Endothelial cell of umbilical vein (primary cell): ENCODE measurements at regions not wholly inside any gene's neighbourhood (a gene's known extent, or its start where the extent isn't known, plus 50 kb on each side); places are given as distances from the start of the nearest gene placed in this dataset.
A peak's percentile ranks its signal among the peaks of the same experiment; 100 is the strongest.

Source experiments
- BruUV-seq: library from RNA; stranded (reverse); fragments of 400-500 nt; replicated peaks from 2 replicates; lab custom pipeline; 2021; lab: Mats Ljungman, UMichigan
- CTCF ChIA-PET: fragments of 300-600, 350-600 bp; sonication (Branson Sonifier 250); formaldehyde crosslinking; loops from one replicate; lab custom pipeline; 2021; ENCODE audit warnings: antibody characterized with exemption, inconsistent platforms; lab: Charles Lee
- POLR2A ChIA-PET: fragments of 300-600, 350-600 bp; sonication (Branson Sonifier 250); formaldehyde crosslinking; loops from one replicate; lab custom pipeline; 2021; ENCODE audit warnings: antibody characterized with exemption, inconsistent platforms; lab: Charles Lee
- DNase-seq: peaks from one replicate; pipeline ENCODE4 v3.0.0-alpha.2; 2011; ENCODE audit warnings: low read depth, low spot score
- FAIRE-seq: peaks from 2 replicates; lab custom pipeline; 2011; peaks lifted over from hg19 to GRCh38; lab: Jason Lieb, UNC
- H2AFZ ChIP-seq: 2 replicates; pipeline ENCODE4 v1.6.0; 2012; ENCODE audit warnings: low read depth, low read length, control low read depth, inconsistent platforms
- H3K27ac ChIP-seq: 2 replicates; pipeline ENCODE4 v1.5.1; 2011; ENCODE audit warnings: low read depth, mild to moderate bottlenecking, control low read depth, low read length, moderate library complexity; ENCODE audit not compliant: insufficient read depth
- H3K27me3 ChIP-seq, 2 experiments: 2 replicates each; pipeline versions ENCODE4 v1.6.0 to v1.6.1; 2011; ENCODE audit warnings: low read length in 2 of 2, mixed read lengths in 1 of 2; ENCODE audit not compliant: control insufficient read depth in 2 of 2, insufficient read depth in 2 of 2
- H3K36me3 ChIP-seq, 2 experiments: 2 replicates in 1 of 2; 3 replicates in 1 of 2; pipeline ENCODE4 v1.5.1; 2011; ENCODE audit warnings: low read length in 2 of 2, mild to moderate bottlenecking in 1 of 2, moderate library complexity in 1 of 2; ENCODE audit not compliant: control insufficient read depth in 2 of 2, insufficient read depth in 2 of 2; ENCODE audit errors: extremely low read depth in 1 of 2
- H3K4me1 ChIP-seq: 3 replicates; pipeline ENCODE4 v1.5.1; 2011; ENCODE audit warnings: mild to moderate bottlenecking, low read length; ENCODE audit not compliant: control insufficient read depth, insufficient read depth; ENCODE audit errors: extremely low read depth
- H3K4me2 ChIP-seq: 2 replicates; pipeline ENCODE4 v1.6.1; 2011; ENCODE audit warnings: low read length, control low read depth, mixed read lengths; ENCODE audit not compliant: insufficient read depth
- H3K4me3 ChIP-seq, 3 experiments: fragments of 200-600 bp in 1 of 3; sonication (generic), shearing (Covaris generic) in 1 of 3; replicated peaks in 1 of 3; 2 replicates each; pipeline ENCODE4 v1.5.1; 2011 to 2016; ENCODE audit warnings: control low read depth in 3 of 3, low read length in 3 of 3, mild to moderate bottlenecking in 2 of 3, inconsistent platforms in 1 of 3, low read depth in 1 of 3, moderate library complexity in 1 of 3; ENCODE audit not compliant: insufficient read depth in 1 of 3
- H3K79me2 ChIP-seq: 2 replicates; pipeline ENCODE4 v1.6.0; 2012; ENCODE audit warnings: low read length, inconsistent platforms; ENCODE audit not compliant: control insufficient read depth, insufficient read depth
- H3K9ac ChIP-seq: replicated peaks from 2 replicates; pipeline ENCODE3; 2011; ENCODE audit warnings: low read length, control low read depth; ENCODE audit not compliant: insufficient read depth; ENCODE audit errors: extremely low read depth
- H3K9me1 ChIP-seq: replicated peaks from 3 replicates; pipeline ENCODE4 v1.6.0; 2011; ENCODE audit warnings: mild to moderate bottlenecking, low read length; ENCODE audit not compliant: control insufficient read depth, insufficient read depth; ENCODE audit errors: extremely low read depth
- H3K9me3 ChIP-seq: replicated peaks from 2 replicates; pipeline ENCODE4 v1.5.1; 2012; ENCODE audit warnings: low read length, inconsistent platforms; ENCODE audit not compliant: control insufficient read depth, insufficient read depth
- H4K20me1 ChIP-seq: replicated peaks from 2 replicates; pipeline ENCODE3; 2011; ENCODE audit warnings: mild to moderate bottlenecking, low read length; ENCODE audit not compliant: control insufficient read depth, insufficient read depth; ENCODE audit errors: extremely low read depth
- CTCF ChIP-seq, 2 donors: IDR thresholded peaks; 1 replicate in 1 of 2; 2 replicates in 1 of 2; pipeline ENCODE4 v1.5.1; 2011; ENCODE audit warnings: low read length in 2 of 2, mild to moderate bottlenecking in 2 of 2, moderate library complexity in 2 of 2, control low read depth in 1 of 2, inconsistent platforms in 1 of 2, low read depth in 1 of 2; ENCODE audit not compliant: insufficient read depth in 1 of 2; ENCODE audit errors: extremely low read depth in 1 of 2
- EZH2 ChIP-seq: IDR thresholded peaks from 2 replicates; pipeline ENCODE4 v1.6.1; 2012; ENCODE audit warnings: borderline replicate concordance, low read depth, mild to moderate bottlenecking, moderate library complexity, low read length, inconsistent platforms; ENCODE audit not compliant: severe bottlenecking
- FOS ChIP-seq: IDR thresholded peaks from 2 replicates; pipeline ENCODE4 v1.6.1; 2011; ENCODE audit warnings: mild to moderate bottlenecking, low read length, moderate library complexity, borderline replicate concordance; ENCODE audit not compliant: insufficient read depth
- GATA2 ChIP-seq: IDR thresholded peaks from 2 replicates; pipeline ENCODE4 v1.7.0; 2011; ENCODE audit warnings: low read depth, mild to moderate bottlenecking, moderate library complexity, mixed read lengths, low read length; ENCODE audit not compliant: insufficient read length, insufficient read depth
- JUN ChIP-seq: IDR thresholded peaks from 2 replicates; pipeline ENCODE4 v1.6.1; 2011; ENCODE audit warnings: borderline replicate concordance, low read depth; ENCODE audit not compliant: insufficient read length, insufficient read depth
- MAX ChIP-seq: IDR thresholded peaks from 2 replicates; pipeline ENCODE4 v1.6.1; 2011; ENCODE audit not compliant: insufficient read depth, insufficient read length
- MYC ChIP-seq: IDR thresholded peaks from one replicate; pipeline ENCODE4 v1.6.1; 2011; ENCODE audit warnings: mild to moderate bottlenecking, low read depth, low read length
- POLR2A ChIP-seq: IDR thresholded peaks from 2 replicates; pipeline ENCODE4 v1.6.1; 2012; ENCODE audit warnings: low read depth, mild to moderate bottlenecking, control low read depth, low read length
- POLR2AphosphoS5 ChIP-seq: IDR thresholded peaks from 2 replicates; pipeline ENCODE4 v1.6.1; 2012; ENCODE audit warnings: low read depth, mild to moderate bottlenecking, control low read depth, low read length, moderate library complexity; ENCODE audit not compliant: insufficient read depth
- dilution Hi-C: fragments of 300-500 bp; cut with MboI; formaldehyde crosslinking; loops from one replicate; pipeline ENCODE4 v1.15.0; 2019; ENCODE audit warnings: low sequenced_read_pairs; ENCODE audit not compliant: extremely low pct_ligation_motif_present
- intact Hi-C: fragments of 100-400 bp; cut with micrococcal nuclease; formaldehyde crosslinking; loops from one replicate; pipeline ENCODE4 v1.10.0; 2022

GRCh38 chr2:71872466-71873051 is 275.1 kb downstream of the CYP26B1 start:
- FAIRE-seq: peak; percentile 28
- H3K79me2 ChIP-seq: no peaks in the 10 kb centered on the region
- no peak for DNase-seq
- TF ChIP-seq MAX (no peak), JUN (no peak), FOS (no peak), EZH2 (no peak), POLR2AphosphoS5 (no peak), CTCF (IDR thresholded peaks at IDR 0.05; ENCODE audit: extremely low read depth in 1 of 2, insufficient read depth in 1 of 2, low read depth in 1 of 2, low read length in 2 of 2) (no peak), GATA2 (no peak), POLR2A (no peak), MYC (no peak)
- intact Hi-C loops (loop anchor here (5.0 kb wide), 1 partner anchor 260 kb away; no protein-coding TSS in a partner anchor), dilution Hi-C loops (no loop called here)
- H3K4me1 ChIP-seq: no peaks in the 10 kb centered on the region
- no peak overlapping the region for H3K4me2 ChIP-seq
- H2AFZ ChIP-seq: no peak overlapping the region
- no peaks in the 10 kb centered on the region for H3K36me3 ChIP-seq
- BruUV-seq: no TSS peak
- no peak overlapping the region for H3K4me3 ChIP-seq
- H3K27me3 ChIP-seq: peaks cover 12% of the 10 kb centered on the region in 2 experiments
- no peak overlapping the region for H3K27ac ChIP-seq
- no peaks in the 10 kb centered on the region for H4K20me1 ChIP-seq
- no peaks in the 10 kb centered on the region for H3K9me3 ChIP-seq
- POLR2A ChIA-PET: no interaction called here
- no peaks in the 10 kb centered on the region for H3K9me1 ChIP-seq
- H3K9ac ChIP-seq: no peak overlapping the region
- CTCF ChIA-PET: interaction anchor here (0.8 to 2.0 kb wide), 5 partner anchors 8 to 873 kb away, joined by 3 to 10 read pairs (median 4); no protein-coding TSS in a partner anchor
